ENCODE measurements at regions not wholly inside any gene's neighbourhood (a gene's known extent, or its start where the extent isn't known, plus 50 kb on each side); places are given as distances from the start of the nearest gene placed in this dataset.

GRCh38 chr11:45045683-45046471 lies 95.2 kb upstream of the TP53I11 start:
- CTCF ChIA-PET: interaction anchor here (1.1 kb wide), 1 partner anchor 14 kb away, joined by 3 read pairs; no protein-coding TSS in a partner anchor
- Histone ChIP-seq H3K36me3 (replicated peaks in 1 of 2; ENCODE audit: control extremely low read depth in 1 of 2, control insufficient read depth in 1 of 2, extremely low read depth in 1 of 2, insufficient read depth in 2 of 2, low read length in 1 of 2) (no peaks in the 10 kb centered on the region), H3K9me3 (ENCODE audit: control extremely low read depth in 1 of 3, control insufficient read depth in 2 of 3, insufficient read depth in 1 of 3, low read length in 2 of 3) (peaks cover 0 to 7% (median 0%) of the 10 kb centered on the region in 3 donors), H3K79me2 (ENCODE audit: control insufficient read depth, insufficient read depth, low read length) (no peaks in the 10 kb centered on the region), H3K9ac (ENCODE audit: low read length) (no peak overlapping the region), H3K4me1 (ENCODE audit: control insufficient read depth in 2 of 2, insufficient read depth in 2 of 2, low read length in 2 of 2) (no peaks in the 10 kb centered on the region), H3K4me3 (ENCODE audit: control extremely low read depth in 1 of 5, extremely low read depth in 1 of 5, insufficient read depth in 1 of 5, low read depth in 2 of 5, low read length in 4 of 5) (no peak overlapping the region), H3K4me2 (replicated peaks; ENCODE audit: low read depth, low read length, poor library complexity, severe bottlenecking) (no peak overlapping the region), H2AFZ (ENCODE audit: insufficient read depth, low read depth, low read length, poor library complexity, severe bottlenecking) (no peak overlapping the region), H4K20me1 (ENCODE audit: control insufficient read depth, insufficient read depth, low read length, poor library complexity, severe bottlenecking) (no peaks in the 10 kb centered on the region), H3K27me3 (replicated peaks in 1 of 4; ENCODE audit: control extremely low read depth in 1 of 4, control insufficient read depth in 3 of 4, insufficient read depth in 4 of 4, low read length in 3 of 4) (peaks cover 0 to 10% (median 0%) of the 10 kb centered on the region in 4 experiments), H3K27ac (ENCODE audit: low read length in 2 of 2) (no peak overlapping the region)
- Mint-ChIP-seq H3K4me3 (no peak overlapping the region), H3K27ac (no peak overlapping the region), H3K4me1 (peaks cover 4% of the 10 kb centered on the region), H3K27me3 (peaks cover under 1% of the 10 kb centered on the region), H3K9me3 (ENCODE audit: insufficient read depth) (peaks cover 3% of the 10 kb centered on the region)
- WGBS (ENCODE audit: insufficient coverage): 67% methylated on average over 15 of the region's 19 CpGs
- TF ChIP-seq CTCF (IDR thresholded peaks at IDR 0.05): no peak
- TF ChIP-seq EZH2 (IDR thresholded peaks at IDR 0.05; ENCODE audit: borderline replicate concordance, insufficient read depth, low read depth, low read length, poor library complexity, severe bottlenecking): no peak
- POLR2A ChIA-PET: interaction anchor here (0.6 to 0.9 kb wide), 2 partner anchors 17 to 55 kb away, joined by 3 to 5 read pairs; no protein-coding TSS in a partner anchor
- DNase-seq (no peak), ATAC-seq (ENCODE audit: low read depth) (no peak)
- intact Hi-C loops (cut with micrococcal nuclease): no loop called here

- no peak overlapping the region for H3K4me3 ChIP-seq (ENCODE audit: control extremely low read depth in 1 of 5, extremely low read depth in 1 of 5, insufficient read depth in 1 of 5, low read depth in 2 of 5, low read length in 4 of 5)
- CTCF ChIA-PET: no interaction called here
Observed at GRCh38 chr11:45048313-45048841, 97.7 kb upstream of the TP53I11 start.

More at GRCh38 chr11:45048313-45048841, 97.7 kb upstream of the TP53I11 start:
- H3K4me1 Mint-ChIP-seq: peaks cover 4% of the 10 kb centered on the region
- ATAC-seq (ENCODE audit: low read depth) (no peak), DNase-seq (no peak)
- Histone ChIP-seq H3K9me3 (ENCODE audit: control extremely low read depth in 1 of 3, control insufficient read depth in 2 of 3, insufficient read depth in 1 of 3, low read length in 2 of 3) (peaks cover 0 to 7% (median 0%) of the 10 kb centered on the region in 3 donors), H2AFZ (ENCODE audit: insufficient read depth, low read depth, low read length, poor library complexity, severe bottlenecking) (no peak overlapping the region), H3K79me2 (ENCODE audit: control insufficient read depth, insufficient read depth, low read length) (no peaks in the 10 kb centered on the region), H3K4me1 (ENCODE audit: control insufficient read depth in 2 of 2, insufficient read depth in 2 of 2, low read length in 2 of 2) (no peaks in the 10 kb centered on the region), H3K27ac (ENCODE audit: low read length in 2 of 2) (no peak overlapping the region), H3K27me3 (replicated peaks in 1 of 4; ENCODE audit: control extremely low read depth in 1 of 4, control insufficient read depth in 3 of 4, insufficient read depth in 4 of 4, low read length in 3 of 4) (peaks cover 0 to 10% (median under 1%) of the 10 kb centered on the region in 4 experiments), H3K9ac (ENCODE audit: low read length) (no peak overlapping the region), H3K4me2 (replicated peaks; ENCODE audit: low read depth, low read length, poor library complexity, severe bottlenecking) (no peak overlapping the region), H3K36me3 (replicated peaks in 1 of 2; ENCODE audit: control extremely low read depth in 1 of 2, control insufficient read depth in 1 of 2, extremely low read depth in 1 of 2, insufficient read depth in 2 of 2, low read length in 1 of 2) (no peaks in the 10 kb centered on the region), H4K20me1 (ENCODE audit: control insufficient read depth, insufficient read depth, low read length, poor library complexity, severe bottlenecking) (no peaks in the 10 kb centered on the region)
- POLR2A ChIA-PET: no interaction called here
- WGBS (ENCODE audit: insufficient coverage): 71% methylated on average over 7 of the region's 7 CpGs
- no peak overlapping the region for H3K27ac Mint-ChIP-seq
- peaks cover 3% of the 10 kb centered on the region for H3K27me3 Mint-ChIP-seq
- intact Hi-C loops (cut with micrococcal nuclease): no loop called here
- H3K4me3 Mint-ChIP-seq: no peak overlapping the region
- peaks cover 3% of the 10 kb centered on the region for H3K9me3 Mint-ChIP-seq (ENCODE audit: insufficient read depth)
- TF ChIP-seq CTCF (IDR thresholded peaks at IDR 0.05) (no peak), EZH2 (IDR thresholded peaks at IDR 0.05; ENCODE audit: borderline replicate concordance, insufficient read depth, low read depth, low read length, poor library complexity, severe bottlenecking) (no peak)
